CD4-positive, alpha-beta T cell (primary cell): ENCODE measurements at regions not wholly inside any gene's neighbourhood (a gene's known extent, or its start where the extent isn't known, plus 50 kb on each side); places are given as distances from the start of the nearest gene placed in this dataset.

Experiments used
- ATAC-seq: fragments of 200-7000 bp; cut with Tn5 transposase; one replicate; pipeline ENCODE4 v1.10.0; 2022; ENCODE audit warnings: mild to moderate bottlenecking; ENCODE audit not compliant: poor library complexity
- CTCF ChIA-PET: fragments of 350-600 bp; sonication (Branson Sonifier 250); formaldehyde crosslinking; loops from one replicate; lab custom pipeline; 2021; ENCODE audit warnings: antibody characterized with exemption, inconsistent platforms; lab: Charles Lee
- POLR2A ChIA-PET: fragments of 350-600 bp; sonication (Branson Sonifier 250); formaldehyde crosslinking; loops from one replicate; lab custom pipeline; 2021; ENCODE audit warnings: antibody characterized with exemption, inconsistent platforms; lab: Charles Lee
- DNase-seq, 14 experiments: peaks; one replicate each; pipeline ENCODE4 v3.0.0-alpha.2; 2013 to 2020; ENCODE audit warnings: mixed read lengths in 2 of 14
- H3K27ac ChIP-seq, 2 donors: one replicate each; pipeline versions ENCODE4 v1.5.1 to v1.7.0; 2013; ENCODE audit warnings: low read length in 2 of 2, low read depth in 1 of 2, mild to moderate bottlenecking in 1 of 2
- H3K27me3 ChIP-seq, 2 experiments: 1 replicate in 1 of 2; 2 replicates in 1 of 2; pipeline versions ENCODE4 v1.6.1 to v1.7.0; 2013; ENCODE audit warnings: low read length in 2 of 2, control low read depth in 1 of 2, mild to moderate bottlenecking in 1 of 2, moderate library complexity in 1 of 2; ENCODE audit not compliant: insufficient read depth in 2 of 2, control insufficient read depth in 1 of 2
- H3K36me3 ChIP-seq: one replicate; pipeline ENCODE4 v1.6.1; 2013; ENCODE audit warnings: low read length, control low read depth; ENCODE audit not compliant: insufficient read depth
- H3K4me1 ChIP-seq: one replicate; pipeline ENCODE4 v1.6.1; 2013; ENCODE audit warnings: low read length, control low read depth; ENCODE audit not compliant: insufficient read depth
- H3K4me3 ChIP-seq: one replicate; pipeline ENCODE4 v1.5.1; 2013; ENCODE audit warnings: mild to moderate bottlenecking, low read length, moderate library complexity
- H3K9me3 ChIP-seq, 2 experiments: 1 replicate in 1 of 2; 2 replicates in 1 of 2; pipeline versions ENCODE4 v1.6.1 to v1.7.0; 2013; ENCODE audit warnings: low read length in 2 of 2, mild to moderate bottlenecking in 2 of 2, control low read depth in 1 of 2, moderate library complexity in 1 of 2; ENCODE audit not compliant: control insufficient read depth in 1 of 2, insufficient read depth in 1 of 2
- H3K27ac Mint-ChIP-seq: one replicate; pipeline ENCODE4 v1.8.0; 2020; ENCODE audit warnings: mixed read lengths
- H3K27me3 Mint-ChIP-seq: one replicate; pipeline ENCODE4 v1.8.0; 2021; ENCODE audit warnings: mixed read lengths
- H3K36me3 Mint-ChIP-seq: one replicate; pipeline ENCODE4 v1.8.0; 2021; ENCODE audit warnings: low read depth, mixed read lengths
- H3K4me1 Mint-ChIP-seq: one replicate; pipeline ENCODE4 v1.8.0; 2021; ENCODE audit warnings: low read depth, mixed read lengths
- H3K4me3 Mint-ChIP-seq: one replicate; pipeline ENCODE4 v1.8.0; 2020; ENCODE audit warnings: mild to moderate bottlenecking, mixed read lengths
- H3K9me3 Mint-ChIP-seq: one replicate; pipeline ENCODE4 v1.8.0; 2020; ENCODE audit warnings: mixed read lengths
- CTCF ChIP-seq: fragments of 200-600 bp; IDR thresholded peaks from one replicate; pipeline ENCODE4 v1.8.0; 2022; ENCODE audit warnings: antibody characterized with exemption, mild to moderate bottlenecking
- intact Hi-C, 2 experiments: fragments of 100-400 bp; cut with DNase I in 1 of 2; cut with micrococcal nuclease in 1 of 2; formaldehyde crosslinking; loops; one replicate each; pipeline versions ENCODE4 v1.15.1 to v1.9.0; 2023 to 2025; cut with DNase I, micrococcal nuclease

GRCh38 chr1:218524526-218524925, 179.4 kb downstream of the TGFB2 start:
- Mint-ChIP-seq H3K27me3 (peaks cover 5% of the 10 kb centered on the region), H3K4me3 (no peak overlapping the region), H3K9me3 (no peaks in the 10 kb centered on the region), H3K36me3 (no peaks in the 10 kb centered on the region), H3K4me1 (no peaks in the 10 kb centered on the region), H3K27ac (no peak overlapping the region)
- no peak overlapping the region for H3K4me3 ChIP-seq
- POLR2A ChIA-PET = no interaction called here
- H3K27me3 ChIP-seq = no peaks in the 10 kb centered on the region
- H3K9me3 ChIP-seq = no peaks in the 10 kb centered on the region
- intact Hi-C loops = loop anchor here (5.0 to 10.0 kb wide), 2 partner anchors 190 to 197 kb away; no protein-coding TSS in a partner anchor
- CTCF ChIA-PET = no interaction called here
- H3K27ac ChIP-seq = no peak overlapping the region
- H3K4me1 ChIP-seq = no peaks in the 10 kb centered on the region
- DNase-seq (no peak), ATAC-seq (no peak)
- no peaks in the 10 kb centered on the region for H3K36me3 ChIP-seq
- no peak for TF ChIP-seq CTCF

GRCh38 chr1:218525031-218525430, 179.9 kb downstream of the TGFB2 start:
- Mint-ChIP-seq H3K4me3 (no peak overlapping the region), H3K4me1 (no peaks in the 10 kb centered on the region), H3K27ac (no peak overlapping the region), H3K27me3 (peaks cover 5% of the 10 kb centered on the region), H3K36me3 (no peaks in the 10 kb centered on the region), H3K9me3 (no peaks in the 10 kb centered on the region)
- TF ChIP-seq CTCF = no peak
- Histone ChIP-seq H3K27ac (no peak overlapping the region), H3K36me3 (no peaks in the 10 kb centered on the region), H3K4me1 (no peaks in the 10 kb centered on the region), H3K27me3 (no peaks in the 10 kb centered on the region), H3K4me3 (no peak overlapping the region), H3K9me3 (no peaks in the 10 kb centered on the region)
- ChIA-PET POLR2A (no interaction called here), CTCF (no interaction called here)
- intact Hi-C loops = loop anchor here in 1 of 2 experiments (10.0 kb wide), 1 partner anchor 190 kb away; no protein-coding TSS in a partner anchor
- DNase-seq (no peak), ATAC-seq (no peak)

- no peaks in the 10 kb centered on the region for H3K27me3 ChIP-seq
- ATAC-seq = no peak
- H3K4me3 ChIP-seq = no peak overlapping the region
- no peaks in the 10 kb centered on the region for H3K4me1 ChIP-seq
- intact Hi-C loops = loop anchor here in 1 of 2 experiments (10.0 kb wide), 1 partner anchor 191 kb away; no protein-coding TSS in a partner anchor
- TF ChIP-seq CTCF = no peak
- no peak overlapping the region for H3K27ac Mint-ChIP-seq
- no peak for DNase-seq
- no peak overlapping the region for H3K4me3 Mint-ChIP-seq
- ChIA-PET POLR2A (no interaction called here), CTCF (no interaction called here)
- no peaks in the 10 kb centered on the region for H3K4me1 Mint-ChIP-seq
- H3K36me3 Mint-ChIP-seq = no peaks in the 10 kb centered on the region
- no peaks in the 10 kb centered on the region for H3K9me3 Mint-ChIP-seq
- H3K27ac ChIP-seq = no peak overlapping the region
- no peaks in the 10 kb centered on the region for H3K9me3 ChIP-seq
- H3K36me3 ChIP-seq = no peaks in the 10 kb centered on the region
- peaks cover 5% of the 10 kb centered on the region for H3K27me3 Mint-ChIP-seq
Measured at GRCh38 chr1:218525451-218526197, 180.5 kb downstream of the TGFB2 start.
